CD4-positive, alpha-beta T cell (primary cell): ENCODE measurements at regions not wholly inside any gene's neighbourhood (a gene's known extent, or its start where the extent isn't known, plus 50 kb on each side); places are given as distances from the start of the nearest gene placed in this dataset.
"Not testable (repeated sequence)": the region's sequence is repeated elsewhere in the genome, so short reads cannot be mapped to it uniquely, and the experiment has no call there.

Experiments used
- ATAC-seq: fragments of 200-7000 bp; cut with Tn5 transposase; one replicate; pipeline ENCODE4 v1.10.0; 2022; ENCODE audit warnings: mild to moderate bottlenecking; ENCODE audit not compliant: poor library complexity
- CTCF ChIA-PET: fragments of 350-600 bp; sonication (Branson Sonifier 250); formaldehyde crosslinking; loops from one replicate; lab custom pipeline; 2021; ENCODE audit warnings: antibody characterized with exemption, inconsistent platforms; lab: Charles Lee
- POLR2A ChIA-PET: fragments of 350-600 bp; sonication (Branson Sonifier 250); formaldehyde crosslinking; loops from one replicate; lab custom pipeline; 2021; ENCODE audit warnings: antibody characterized with exemption, inconsistent platforms; lab: Charles Lee
- DNase-seq, 14 experiments: peaks; one replicate each; pipeline ENCODE4 v3.0.0-alpha.2; 2013 to 2020; ENCODE audit warnings: mixed read lengths in 2 of 14
- H3K27ac ChIP-seq, 2 donors: one replicate each; pipeline versions ENCODE4 v1.5.1 to v1.7.0; 2013; ENCODE audit warnings: low read length in 2 of 2, low read depth in 1 of 2, mild to moderate bottlenecking in 1 of 2
- H3K27me3 ChIP-seq, 2 experiments: 1 replicate in 1 of 2; 2 replicates in 1 of 2; pipeline versions ENCODE4 v1.6.1 to v1.7.0; 2013; ENCODE audit warnings: low read length in 2 of 2, control low read depth in 1 of 2, mild to moderate bottlenecking in 1 of 2, moderate library complexity in 1 of 2; ENCODE audit not compliant: insufficient read depth in 2 of 2, control insufficient read depth in 1 of 2
- H3K36me3 ChIP-seq: one replicate; pipeline ENCODE4 v1.6.1; 2013; ENCODE audit warnings: low read length, control low read depth; ENCODE audit not compliant: insufficient read depth
- H3K4me1 ChIP-seq: one replicate; pipeline ENCODE4 v1.6.1; 2013; ENCODE audit warnings: low read length, control low read depth; ENCODE audit not compliant: insufficient read depth
- H3K4me3 ChIP-seq: one replicate; pipeline ENCODE4 v1.5.1; 2013; ENCODE audit warnings: mild to moderate bottlenecking, low read length, moderate library complexity
- H3K9me3 ChIP-seq, 2 experiments: 1 replicate in 1 of 2; 2 replicates in 1 of 2; pipeline versions ENCODE4 v1.6.1 to v1.7.0; 2013; ENCODE audit warnings: low read length in 2 of 2, mild to moderate bottlenecking in 2 of 2, control low read depth in 1 of 2, moderate library complexity in 1 of 2; ENCODE audit not compliant: control insufficient read depth in 1 of 2, insufficient read depth in 1 of 2
- H3K27ac Mint-ChIP-seq: one replicate; pipeline ENCODE4 v1.8.0; 2020; ENCODE audit warnings: mixed read lengths
- H3K27me3 Mint-ChIP-seq: one replicate; pipeline ENCODE4 v1.8.0; 2021; ENCODE audit warnings: mixed read lengths
- H3K36me3 Mint-ChIP-seq: one replicate; pipeline ENCODE4 v1.8.0; 2021; ENCODE audit warnings: low read depth, mixed read lengths
- H3K4me1 Mint-ChIP-seq: one replicate; pipeline ENCODE4 v1.8.0; 2021; ENCODE audit warnings: low read depth, mixed read lengths
- H3K4me3 Mint-ChIP-seq: one replicate; pipeline ENCODE4 v1.8.0; 2020; ENCODE audit warnings: mild to moderate bottlenecking, mixed read lengths
- H3K9me3 Mint-ChIP-seq: one replicate; pipeline ENCODE4 v1.8.0; 2020; ENCODE audit warnings: mixed read lengths
- intact Hi-C, 2 experiments: fragments of 100-400 bp; cut with DNase I in 1 of 2; cut with micrococcal nuclease in 1 of 2; formaldehyde crosslinking; loops; one replicate each; pipeline versions ENCODE4 v1.15.1 to v1.9.0; 2023 to 2025; cut with DNase I, micrococcal nuclease
- TF ChIP-seq, protein P1 (sequence below): fragments of 200-600 bp; IDR thresholded peaks from one replicate; pipeline ENCODE4 v1.8.0; 2022; ENCODE audit warnings: antibody characterized with exemption, mild to moderate bottlenecking

GRCh38 chr5:99054972-99055371 is 126.2 kb upstream of the CHD1 start:
- Mint-ChIP-seq H3K36me3 (no peaks in the 10 kb centered on the region), H3K27ac (peak overlapping the region; percentile 68), H3K4me3 (no peak overlapping the region), H3K9me3 (no peaks in the 10 kb centered on the region), H3K4me1 (peaks cover 24% of the 10 kb centered on the region), H3K27me3 (peaks cover 5% of the 10 kb centered on the region)
- peak; percentile 46 for ATAC-seq
- Histone ChIP-seq H3K9me3 (no peaks in the 10 kb centered on the region), H3K27ac (no peak overlapping the region), H3K36me3 (no peaks in the 10 kb centered on the region), H3K4me3 (no peak overlapping the region), H3K4me1 (peaks cover 4% of the 10 kb centered on the region), H3K27me3 (no peaks in the 10 kb centered on the region)
- ChIA-PET POLR2A (interaction anchor here (0.5 to 2.3 kb wide), 3 partner anchors 11 to 126 kb away, joined by 3 to 12 read pairs (median 3); partner anchors contain the start of gene CHD1), CTCF (no interaction called here)
- TF ChIP-seq, protein P1, sequence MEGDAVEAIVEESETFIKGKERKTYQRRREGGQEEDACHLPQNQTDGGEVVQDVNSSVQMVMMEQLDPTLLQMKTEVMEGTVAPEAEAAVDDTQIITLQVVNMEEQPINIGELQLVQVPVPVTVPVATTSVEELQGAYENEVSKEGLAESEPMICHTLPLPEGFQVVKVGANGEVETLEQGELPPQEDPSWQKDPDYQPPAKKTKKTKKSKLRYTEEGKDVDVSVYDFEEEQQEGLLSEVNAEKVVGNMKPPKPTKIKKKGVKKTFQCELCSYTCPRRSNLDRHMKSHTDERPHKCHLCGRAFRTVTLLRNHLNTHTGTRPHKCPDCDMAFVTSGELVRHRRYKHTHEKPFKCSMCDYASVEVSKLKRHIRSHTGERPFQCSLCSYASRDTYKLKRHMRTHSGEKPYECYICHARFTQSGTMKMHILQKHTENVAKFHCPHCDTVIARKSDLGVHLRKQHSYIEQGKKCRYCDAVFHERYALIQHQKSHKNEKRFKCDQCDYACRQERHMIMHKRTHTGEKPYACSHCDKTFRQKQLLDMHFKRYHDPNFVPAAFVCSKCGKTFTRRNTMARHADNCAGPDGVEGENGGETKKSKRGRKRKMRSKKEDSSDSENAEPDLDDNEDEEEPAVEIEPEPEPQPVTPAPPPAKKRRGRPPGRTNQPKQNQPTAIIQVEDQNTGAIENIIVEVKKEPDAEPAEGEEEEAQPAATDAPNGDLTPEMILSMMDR, result no peak
- peak in 1 of 14 experiments; percentile 35 for DNase-seq
- intact Hi-C loops, result loop anchor here in 1 of 2 experiments (5.0 kb wide), 1 partner anchor 83 kb away; no protein-coding TSS in a partner anchor

GRCh38 chr5:99045871-99046270 is 117.1 kb upstream of the CHD1 start:
- no peak overlapping the region for H3K4me3 ChIP-seq

GRCh38 chr5:99043257-99043656 is 114.5 kb upstream of the CHD1 start:
- H3K27me3 ChIP-seq, H3K27ac ChIP-seq, H3K36me3 ChIP-seq, H3K4me3 ChIP-seq, H3K27ac Mint-ChIP-seq, H3K27me3 Mint-ChIP-seq, ATAC-seq, H3K4me1 ChIP-seq, H3K4me3 Mint-ChIP-seq, intact Hi-C loops, CTCF ChIA-PET, DNase-seq, POLR2A ChIA-PET: not testable (repeated sequence)
- peaks cover 21% of the 10 kb centered on the region for H3K9me3 Mint-ChIP-seq
- H3K36me3 Mint-ChIP-seq, result peaks cover 45% of the 10 kb centered on the region
- H3K4me1 Mint-ChIP-seq, result peaks cover 32% of the 10 kb centered on the region
- peaks cover 1 to 22% of the 10 kb centered on the region in 2 experiments for H3K9me3 ChIP-seq

More at GRCh38 chr5:99045871-99046270, 117.1 kb upstream of the CHD1 start:
- Mint-ChIP-seq H3K9me3 (peaks cover 4% of the 10 kb centered on the region), H3K4me3 (no peak overlapping the region), H3K4me1 (peaks cover 9% of the 10 kb centered on the region), H3K27ac (no peak overlapping the region), H3K36me3 (peaks cover 19% of the 10 kb centered on the region), H3K27me3 (no peaks in the 10 kb centered on the region)
- ChIA-PET CTCF (interaction anchor here (1.6 kb wide), 1 partner anchor 14 kb away, joined by 4 read pairs; no protein-coding TSS in a partner anchor), POLR2A (interaction anchor here (0.7 to 1.6 kb wide), 4 partner anchors 8 to 117 kb away, joined by 3 to 6 read pairs (median 4); partner anchors contain the start of gene CHD1)
- peaks cover 0 to 5% of the 10 kb centered on the region in 2 experiments for H3K9me3 ChIP-seq
- no peak overlapping the region for H3K27ac ChIP-seq
- no peaks in the 10 kb centered on the region for H3K27me3 ChIP-seq
- DNase-seq, result no peak
- TF ChIP-seq, protein P1, result no peak
- H3K4me1 ChIP-seq, result no peaks in the 10 kb centered on the region
- no peaks in the 10 kb centered on the region for H3K36me3 ChIP-seq
- intact Hi-C loops, result no loop called here
- no peak for ATAC-seq
